ENCODE measurements at regions not wholly inside any gene's neighbourhood (a gene's known extent, or its start where the extent isn't known, plus 50 kb on each side); places are given as distances from the start of the nearest gene placed in this dataset.

DNA sequence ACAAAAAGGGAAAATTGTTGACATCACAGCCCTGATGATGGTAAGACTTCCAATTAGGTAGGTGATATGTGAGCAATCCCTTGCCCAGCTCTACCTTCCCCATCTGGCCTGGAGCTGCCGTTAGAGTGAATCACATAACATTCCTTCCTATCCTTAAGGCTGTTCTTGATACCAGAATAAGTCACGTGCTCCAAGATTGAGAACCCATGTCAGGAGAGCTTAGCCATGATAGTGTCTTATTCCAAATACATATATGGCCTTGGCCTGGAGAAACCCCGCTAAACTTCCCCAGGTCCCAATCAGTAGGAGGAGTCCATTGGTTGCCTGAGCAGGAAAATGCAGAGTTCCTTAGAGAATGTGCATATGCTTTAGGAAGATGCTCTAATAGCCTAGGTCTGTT is 70.0 kb upstream of the ACVR2A start:
- ATAC-seq (ENCODE audit: low FRiP score) (no peak), DNase-seq (ENCODE audit: low spot score) (no peak)
- TF ChIP-seq CTCF (IDR thresholded peaks at IDR 0.05) = no peak

DNA sequence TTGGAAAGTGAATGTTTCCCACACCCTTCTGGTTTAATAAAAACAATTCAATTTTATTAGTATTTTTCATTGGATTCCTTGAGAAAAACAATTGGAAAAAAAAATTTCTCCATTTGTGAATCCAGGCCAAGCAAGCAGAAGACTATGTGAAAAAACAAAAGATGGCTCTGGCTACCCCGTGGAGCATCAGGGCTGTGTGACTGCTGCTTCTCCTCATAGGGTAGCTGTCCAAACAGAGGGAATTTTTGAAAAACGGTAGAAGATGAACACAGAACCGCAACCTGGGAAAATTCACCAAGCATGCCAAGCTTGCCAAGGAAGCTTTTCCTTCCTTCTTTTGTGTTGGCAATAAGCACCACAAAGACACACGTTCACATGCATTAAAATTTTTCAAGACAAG is 71.3 kb upstream of the ACVR2A start:
- DNase-seq (ENCODE audit: low spot score) (no peak), ATAC-seq (ENCODE audit: low FRiP score) (no peak)
- no peak for TF ChIP-seq CTCF (IDR thresholded peaks at IDR 0.05)

- ATAC-seq (ENCODE audit: low FRiP score) (no peak), DNase-seq (ENCODE audit: low spot score) (no peak)
- TF ChIP-seq CTCF (IDR thresholded peaks at IDR 0.05) = no peak
Measured at GRCh38 chr2:147772781-147773180, 72.0 kb upstream of the ACVR2A start.

- no peak for TF ChIP-seq CTCF (IDR thresholded peaks at IDR 0.05)
- no peak for ATAC-seq (ENCODE audit: low FRiP score)
- DNase-seq (ENCODE audit: low spot score) = no peak
Measured at GRCh38 chr2:147763861-147764260, 81.0 kb upstream of the ACVR2A start.

GRCh38 chr2:147760984-147761383 is 83.8 kb upstream of the ACVR2A start:
- TF ChIP-seq CTCF (IDR thresholded peaks at IDR 0.05) = no peak
- ATAC-seq (ENCODE audit: low FRiP score) = no peak

GRCh38 chr2:147759536-147759935 is 85.3 kb upstream of the ACVR2A start:
- ATAC-seq (ENCODE audit: low FRiP score) (no peak), DNase-seq (ENCODE audit: low spot score) (no peak)
- no peak for TF ChIP-seq CTCF (IDR thresholded peaks at IDR 0.05)

More at GRCh38 chr2:147760984-147761383, 83.8 kb upstream of the ACVR2A start:
- no peak for DNase-seq (ENCODE audit: low spot score)

- DNase-seq (ENCODE audit: low spot score) = no peak
- no peak for ATAC-seq (ENCODE audit: low FRiP score)
- no peak for TF ChIP-seq CTCF (IDR thresholded peaks at IDR 0.05)
Measured at GRCh38 chr2:147758821-147759220, 86.0 kb upstream of the ACVR2A start.

Data from omental fat pad (tissue), 3 donors.